Endothelial cell of umbilical vein (primary cell): ENCODE measurements at regions not wholly inside any gene's neighbourhood (a gene's known extent, or its start where the extent isn't known, plus 50 kb on each side); places are given as distances from the start of the nearest gene placed in this dataset.

Source experiments
- BruUV-seq: library from RNA; stranded (reverse); fragments of 400-500 nt; replicated peaks from 2 replicates; lab custom pipeline; 2021; lab: Mats Ljungman, UMichigan
- CTCF ChIA-PET: fragments of 300-600, 350-600 bp; sonication (Branson Sonifier 250); formaldehyde crosslinking; loops from one replicate; lab custom pipeline; 2021; ENCODE audit warnings: antibody characterized with exemption, inconsistent platforms; lab: Charles Lee
- POLR2A ChIA-PET: fragments of 300-600, 350-600 bp; sonication (Branson Sonifier 250); formaldehyde crosslinking; loops from one replicate; lab custom pipeline; 2021; ENCODE audit warnings: antibody characterized with exemption, inconsistent platforms; lab: Charles Lee
- DNase-seq: peaks from one replicate; pipeline ENCODE4 v3.0.0-alpha.2; 2011; ENCODE audit warnings: low read depth, low spot score
- FAIRE-seq: peaks from 2 replicates; lab custom pipeline; 2011; peaks lifted over from hg19 to GRCh38; lab: Jason Lieb, UNC
- H2AFZ ChIP-seq: 2 replicates; pipeline ENCODE4 v1.6.0; 2012; ENCODE audit warnings: low read depth, low read length, control low read depth, inconsistent platforms
- H3K27ac ChIP-seq: 2 replicates; pipeline ENCODE4 v1.5.1; 2011; ENCODE audit warnings: low read depth, mild to moderate bottlenecking, control low read depth, low read length, moderate library complexity; ENCODE audit not compliant: insufficient read depth
- H3K27me3 ChIP-seq, 2 experiments: 2 replicates each; pipeline versions ENCODE4 v1.6.0 to v1.6.1; 2011; ENCODE audit warnings: low read length in 2 of 2, mixed read lengths in 1 of 2; ENCODE audit not compliant: control insufficient read depth in 2 of 2, insufficient read depth in 2 of 2
- H3K36me3 ChIP-seq, 2 experiments: 2 replicates in 1 of 2; 3 replicates in 1 of 2; pipeline ENCODE4 v1.5.1; 2011; ENCODE audit warnings: low read length in 2 of 2, mild to moderate bottlenecking in 1 of 2, moderate library complexity in 1 of 2; ENCODE audit not compliant: control insufficient read depth in 2 of 2, insufficient read depth in 2 of 2; ENCODE audit errors: extremely low read depth in 1 of 2
- H3K4me1 ChIP-seq: 3 replicates; pipeline ENCODE4 v1.5.1; 2011; ENCODE audit warnings: mild to moderate bottlenecking, low read length; ENCODE audit not compliant: control insufficient read depth, insufficient read depth; ENCODE audit errors: extremely low read depth
- H3K4me2 ChIP-seq: 2 replicates; pipeline ENCODE4 v1.6.1; 2011; ENCODE audit warnings: low read length, control low read depth, mixed read lengths; ENCODE audit not compliant: insufficient read depth
- H3K4me3 ChIP-seq, 3 experiments: fragments of 200-600 bp in 1 of 3; sonication (generic), shearing (Covaris generic) in 1 of 3; replicated peaks in 1 of 3; 2 replicates each; pipeline ENCODE4 v1.5.1; 2011 to 2016; ENCODE audit warnings: control low read depth in 3 of 3, low read length in 3 of 3, mild to moderate bottlenecking in 2 of 3, inconsistent platforms in 1 of 3, low read depth in 1 of 3, moderate library complexity in 1 of 3; ENCODE audit not compliant: insufficient read depth in 1 of 3
- H3K79me2 ChIP-seq: 2 replicates; pipeline ENCODE4 v1.6.0; 2012; ENCODE audit warnings: low read length, inconsistent platforms; ENCODE audit not compliant: control insufficient read depth, insufficient read depth
- H3K9ac ChIP-seq: replicated peaks from 2 replicates; pipeline ENCODE3; 2011; ENCODE audit warnings: low read length, control low read depth; ENCODE audit not compliant: insufficient read depth; ENCODE audit errors: extremely low read depth
- H3K9me1 ChIP-seq: replicated peaks from 3 replicates; pipeline ENCODE4 v1.6.0; 2011; ENCODE audit warnings: mild to moderate bottlenecking, low read length; ENCODE audit not compliant: control insufficient read depth, insufficient read depth; ENCODE audit errors: extremely low read depth
- H3K9me3 ChIP-seq: replicated peaks from 2 replicates; pipeline ENCODE4 v1.5.1; 2012; ENCODE audit warnings: low read length, inconsistent platforms; ENCODE audit not compliant: control insufficient read depth, insufficient read depth
- H4K20me1 ChIP-seq: replicated peaks from 2 replicates; pipeline ENCODE3; 2011; ENCODE audit warnings: mild to moderate bottlenecking, low read length; ENCODE audit not compliant: control insufficient read depth, insufficient read depth; ENCODE audit errors: extremely low read depth
- CTCF ChIP-seq, 2 donors: IDR thresholded peaks; 1 replicate in 1 of 2; 2 replicates in 1 of 2; pipeline ENCODE4 v1.5.1; 2011; ENCODE audit warnings: low read length in 2 of 2, mild to moderate bottlenecking in 2 of 2, moderate library complexity in 2 of 2, control low read depth in 1 of 2, inconsistent platforms in 1 of 2, low read depth in 1 of 2; ENCODE audit not compliant: insufficient read depth in 1 of 2; ENCODE audit errors: extremely low read depth in 1 of 2
- EZH2 ChIP-seq: IDR thresholded peaks from 2 replicates; pipeline ENCODE4 v1.6.1; 2012; ENCODE audit warnings: borderline replicate concordance, low read depth, mild to moderate bottlenecking, moderate library complexity, low read length, inconsistent platforms; ENCODE audit not compliant: severe bottlenecking
- FOS ChIP-seq: IDR thresholded peaks from 2 replicates; pipeline ENCODE4 v1.6.1; 2011; ENCODE audit warnings: mild to moderate bottlenecking, low read length, moderate library complexity, borderline replicate concordance; ENCODE audit not compliant: insufficient read depth
- GATA2 ChIP-seq: IDR thresholded peaks from 2 replicates; pipeline ENCODE4 v1.7.0; 2011; ENCODE audit warnings: low read depth, mild to moderate bottlenecking, moderate library complexity, mixed read lengths, low read length; ENCODE audit not compliant: insufficient read length, insufficient read depth
- JUN ChIP-seq: IDR thresholded peaks from 2 replicates; pipeline ENCODE4 v1.6.1; 2011; ENCODE audit warnings: borderline replicate concordance, low read depth; ENCODE audit not compliant: insufficient read length, insufficient read depth
- MAX ChIP-seq: IDR thresholded peaks from 2 replicates; pipeline ENCODE4 v1.6.1; 2011; ENCODE audit not compliant: insufficient read depth, insufficient read length
- MYC ChIP-seq: IDR thresholded peaks from one replicate; pipeline ENCODE4 v1.6.1; 2011; ENCODE audit warnings: mild to moderate bottlenecking, low read depth, low read length
- POLR2A ChIP-seq: IDR thresholded peaks from 2 replicates; pipeline ENCODE4 v1.6.1; 2012; ENCODE audit warnings: low read depth, mild to moderate bottlenecking, control low read depth, low read length
- POLR2AphosphoS5 ChIP-seq: IDR thresholded peaks from 2 replicates; pipeline ENCODE4 v1.6.1; 2012; ENCODE audit warnings: low read depth, mild to moderate bottlenecking, control low read depth, low read length, moderate library complexity; ENCODE audit not compliant: insufficient read depth
- dilution Hi-C: fragments of 300-500 bp; cut with MboI; formaldehyde crosslinking; loops from one replicate; pipeline ENCODE4 v1.15.0; 2019; ENCODE audit warnings: low sequenced_read_pairs; ENCODE audit not compliant: extremely low pct_ligation_motif_present
- intact Hi-C: fragments of 100-400 bp; cut with micrococcal nuclease; formaldehyde crosslinking; loops from one replicate; pipeline ENCODE4 v1.10.0; 2022

GRCh38 chr5:121516997-121517396, 334.7 kb upstream of the FTMT start:
- TF ChIP-seq POLR2A (no peak), POLR2AphosphoS5 (no peak), MYC (no peak), MAX (no peak), GATA2 (no peak), CTCF (IDR thresholded peaks at IDR 0.05; ENCODE audit: extremely low read depth in 1 of 2, insufficient read depth in 1 of 2, low read depth in 1 of 2, low read length in 2 of 2) (no peak), FOS (no peak)
- Histone ChIP-seq H3K9ac (no peak overlapping the region), H3K36me3 (no peaks in the 10 kb centered on the region), H3K27ac (no peak overlapping the region), H3K79me2 (no peaks in the 10 kb centered on the region), H3K9me1 (no peaks in the 10 kb centered on the region), H3K27me3 (no peaks in the 10 kb centered on the region), H3K4me2 (no peak overlapping the region), H3K4me1 (no peaks in the 10 kb centered on the region), H3K4me3 (no peak overlapping the region), H3K9me3 (no peaks in the 10 kb centered on the region), H4K20me1 (no peaks in the 10 kb centered on the region), H2AFZ (no peak overlapping the region)
- no peak for DNase-seq
- intact Hi-C loops (no loop called here), dilution Hi-C loops (no loop called here)
- CTCF ChIA-PET, result no interaction called here
- FAIRE-seq, result no peak
- BruUV-seq, result no TSS peak
- POLR2A ChIA-PET, result no interaction called here

- DNase-seq, result no peak
- POLR2A ChIA-PET, result no interaction called here
- TF ChIP-seq JUN, result no peak
- TF ChIP-seq MAX, result no peak
- no peak for TF ChIP-seq FOS
- TF ChIP-seq CTCF (IDR thresholded peaks at IDR 0.05; ENCODE audit: extremely low read depth in 1 of 2, insufficient read depth in 1 of 2, low read depth in 1 of 2, low read length in 2 of 2), result no peak
- TF ChIP-seq POLR2A, result no peak
- no peak for TF ChIP-seq GATA2
- TF ChIP-seq EZH2, result no peak
- TF ChIP-seq MYC, result no peak
- TF ChIP-seq POLR2AphosphoS5, result no peak
- Histone ChIP-seq H3K4me2 (no peak overlapping the region), H3K27me3 (no peaks in the 10 kb centered on the region), H3K27ac (no peak overlapping the region), H3K79me2 (no peaks in the 10 kb centered on the region), H3K4me1 (no peaks in the 10 kb centered on the region), H2AFZ (no peak overlapping the region), H3K9ac (no peak overlapping the region), H3K36me3 (no peaks in the 10 kb centered on the region), H3K9me1 (no peaks in the 10 kb centered on the region), H4K20me1 (no peaks in the 10 kb centered on the region), H3K4me3 (no peak overlapping the region), H3K9me3 (no peaks in the 10 kb centered on the region)
- no peak for FAIRE-seq
- CTCF ChIA-PET, result no interaction called here
- intact Hi-C loops, result no loop called here
- BruUV-seq, result no TSS peak
- dilution Hi-C loops, result no loop called here
These were observed 326.0 kb upstream of the FTMT start for GRCh38 chr5:121525706-121526105.
